ENCODE measurements at regions not wholly inside any gene's neighbourhood (a gene's known extent, or its start where the extent isn't known, plus 50 kb on each side); places are given as distances from the start of the nearest gene placed in this dataset.

- no peaks in the 10 kb centered on the region for H3K9me3 Mint-ChIP-seq
- peaks cover 11% of the 10 kb centered on the region for H3K27me3 Mint-ChIP-seq
- no peaks in the 10 kb centered on the region for H3K36me3 Mint-ChIP-seq
- CTCF ChIA-PET: no interaction called here
- DNase-seq: no peak
- H3K4me3 Mint-ChIP-seq: no peak overlapping the region
- no peaks in the 10 kb centered on the region for H3K4me1 Mint-ChIP-seq
- H3K27ac Mint-ChIP-seq: no peak overlapping the region
Measured at GRCh38 chr16:86783636-86784626, 205.6 kb downstream of the FOXL1 start.

GRCh38 chr16:86786338-86786737 is 208.0 kb downstream of the FOXL1 start:
- Mint-ChIP-seq H3K4me1 (no peaks in the 10 kb centered on the region), H3K27me3 (peaks cover 12% of the 10 kb centered on the region), H3K9me3 (no peaks in the 10 kb centered on the region), H3K27ac (no peak overlapping the region), H3K4me3 (no peak overlapping the region), H3K36me3 (no peaks in the 10 kb centered on the region)
- no peak for DNase-seq
- CTCF ChIA-PET: no interaction called here

- Mint-ChIP-seq H3K36me3 (no peaks in the 10 kb centered on the region), H3K4me3 (no peak overlapping the region), H3K27me3 (peaks cover 12% of the 10 kb centered on the region), H3K9me3 (no peaks in the 10 kb centered on the region), H3K27ac (no peak overlapping the region), H3K4me1 (no peaks in the 10 kb centered on the region)
- DNase-seq: no peak
- CTCF ChIA-PET: no interaction called here
Measured at GRCh38 chr16:86786994-86787393, 208.6 kb downstream of the FOXL1 start.

- H3K27me3 Mint-ChIP-seq: peaks cover 12% of the 10 kb centered on the region
- H3K9me3 Mint-ChIP-seq: no peaks in the 10 kb centered on the region
- no peak for DNase-seq
- H3K27ac Mint-ChIP-seq: no peak overlapping the region
- H3K4me1 Mint-ChIP-seq: no peaks in the 10 kb centered on the region
- CTCF ChIA-PET: no interaction called here
- H3K36me3 Mint-ChIP-seq: no peaks in the 10 kb centered on the region
- H3K4me3 Mint-ChIP-seq: no peak overlapping the region
Measured at GRCh38 chr16:86787538-86787937, 209.2 kb downstream of the FOXL1 start.

GRCh38 chr16:86789621-86790051 is 211.3 kb downstream of the FOXL1 start:
- Mint-ChIP-seq H3K27me3 (peaks cover 18% of the 10 kb centered on the region), H3K27ac (no peak overlapping the region), H3K4me1 (no peaks in the 10 kb centered on the region), H3K9me3 (no peaks in the 10 kb centered on the region), H3K36me3 (no peaks in the 10 kb centered on the region), H3K4me3 (no peak overlapping the region)
- CTCF ChIA-PET: no interaction called here
- DNase-seq: no peak

GRCh38 chr16:86791287-86792035 is 213.1 kb downstream of the FOXL1 start:
- Mint-ChIP-seq H3K4me3 (no peak overlapping the region), H3K27me3 (peaks cover 18% of the 10 kb centered on the region), H3K36me3 (no peaks in the 10 kb centered on the region), H3K9me3 (no peaks in the 10 kb centered on the region), H3K4me1 (no peaks in the 10 kb centered on the region), H3K27ac (no peak overlapping the region)
- CTCF ChIA-PET: no interaction called here
- DNase-seq: no peak

GRCh38 chr16:86794216-86794864 is 216.0 kb downstream of the FOXL1 start:
- peaks cover 11% of the 10 kb centered on the region for H3K27me3 Mint-ChIP-seq
- DNase-seq: no peak
- CTCF ChIA-PET: no interaction called here
- H3K4me1 Mint-ChIP-seq: no peaks in the 10 kb centered on the region
- no peaks in the 10 kb centered on the region for H3K9me3 Mint-ChIP-seq
- no peak overlapping the region for H3K27ac Mint-ChIP-seq
- H3K4me3 Mint-ChIP-seq: no peak overlapping the region
- H3K36me3 Mint-ChIP-seq: no peaks in the 10 kb centered on the region

GRCh38 chr16:86797700-86798099 is 219.4 kb downstream of the FOXL1 start:
- no peak for DNase-seq
- no peaks in the 10 kb centered on the region for H3K36me3 Mint-ChIP-seq
- H3K4me1 Mint-ChIP-seq: no peaks in the 10 kb centered on the region
- CTCF ChIA-PET: no interaction called here
- H3K4me3 Mint-ChIP-seq: no peak overlapping the region
- H3K9me3 Mint-ChIP-seq: no peaks in the 10 kb centered on the region
- H3K27me3 Mint-ChIP-seq: peaks cover 14% of the 10 kb centered on the region
- H3K27ac Mint-ChIP-seq: no peak overlapping the region

- Mint-ChIP-seq H3K27me3 (peaks cover 14% of the 10 kb centered on the region), H3K9me3 (no peaks in the 10 kb centered on the region), H3K4me3 (no peak overlapping the region), H3K27ac (no peak overlapping the region), H3K36me3 (no peaks in the 10 kb centered on the region), H3K4me1 (no peaks in the 10 kb centered on the region)
- DNase-seq: no peak
- CTCF ChIA-PET: no interaction called here
Measured at GRCh38 chr16:86798247-86799041, 220.1 kb downstream of the FOXL1 start.

DNA sequence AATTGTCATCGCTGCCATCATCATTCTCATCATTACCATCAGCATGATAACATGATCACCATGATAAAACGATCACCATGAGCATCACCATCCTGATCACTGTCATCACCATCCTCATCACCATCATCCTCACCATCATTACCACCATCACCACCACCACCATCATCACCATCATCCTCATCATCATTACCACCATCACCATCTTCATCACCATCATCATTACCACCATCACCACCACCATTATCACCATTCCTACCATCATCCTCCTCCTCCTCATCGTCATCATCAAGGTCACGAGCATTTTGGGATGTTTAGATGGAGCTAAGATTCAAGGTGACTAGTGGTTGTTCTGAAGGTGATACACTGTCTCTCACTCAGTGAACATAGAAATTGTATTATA is 221.0 kb downstream of the FOXL1 start:
- Mint-ChIP-seq H3K36me3 (no peaks in the 10 kb centered on the region), H3K27me3 (peaks cover 11% of the 10 kb centered on the region), H3K4me1 (no peaks in the 10 kb centered on the region), H3K9me3 (no peaks in the 10 kb centered on the region), H3K27ac (no peak overlapping the region), H3K4me3 (no peak overlapping the region)
- CTCF ChIA-PET: no interaction called here
- DNase-seq: no peak

- Mint-ChIP-seq H3K9me3 (no peaks in the 10 kb centered on the region), H3K27me3 (peaks cover 9% of the 10 kb centered on the region), H3K4me1 (no peaks in the 10 kb centered on the region), H3K4me3 (no peak overlapping the region), H3K36me3 (no peaks in the 10 kb centered on the region), H3K27ac (no peak overlapping the region)
- CTCF ChIA-PET: interaction anchor here (0.7 kb wide), 1 partner anchor 507 kb away, joined by 3 read pairs; no protein-coding TSS in a partner anchor
- DNase-seq: no peak
Measured at GRCh38 chr16:86800894-86801293, 222.5 kb downstream of the FOXL1 start.

DNA sequence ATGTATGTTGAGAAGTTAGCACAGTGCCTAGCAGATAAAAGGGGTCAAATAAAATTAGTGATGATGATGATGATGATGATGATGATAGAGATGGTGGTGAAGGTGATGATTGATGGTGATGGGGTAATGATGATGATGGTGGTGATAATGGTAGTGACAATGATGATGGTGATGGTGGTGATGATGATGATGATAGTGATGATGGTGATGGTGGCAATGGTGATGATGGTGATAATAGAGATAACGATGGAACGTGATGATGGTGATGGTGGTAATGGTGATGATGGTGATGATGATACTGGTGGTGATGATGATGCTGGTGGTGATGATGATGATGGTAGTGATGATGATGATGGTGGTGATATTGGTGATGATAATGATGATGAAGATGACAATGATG is 223.7 kb downstream of the FOXL1 start:
- H3K4me3 Mint-ChIP-seq: no peak overlapping the region
- H3K9me3 Mint-ChIP-seq: no peaks in the 10 kb centered on the region
- no peak for DNase-seq
- no peaks in the 10 kb centered on the region for H3K36me3 Mint-ChIP-seq
- H3K4me1 Mint-ChIP-seq: no peaks in the 10 kb centered on the region
- no peak overlapping the region for H3K27ac Mint-ChIP-seq
- CTCF ChIA-PET: no interaction called here
- peaks cover 19% of the 10 kb centered on the region for H3K27me3 Mint-ChIP-seq

DNA sequence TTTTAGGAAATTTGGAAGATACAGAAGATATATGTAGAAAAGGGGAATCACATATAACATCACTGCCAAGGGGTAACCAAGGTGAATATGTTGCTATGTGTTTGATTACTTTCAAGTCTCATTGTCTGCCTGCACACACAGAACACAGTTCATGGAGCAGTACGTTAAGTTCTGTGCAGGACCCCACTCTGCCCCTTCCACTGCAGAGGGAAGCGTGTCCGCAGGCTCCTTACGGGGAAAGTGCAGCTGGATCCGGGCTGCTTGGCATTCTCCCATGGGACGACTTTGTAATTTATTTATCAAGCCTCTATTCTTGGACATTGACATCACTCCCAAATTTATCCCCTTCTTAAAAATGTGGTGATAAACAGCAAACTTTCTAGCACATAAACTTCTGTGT is 226.8 kb downstream of the FOXL1 start:
- H3K4me3 Mint-ChIP-seq: no peak overlapping the region
- no peaks in the 10 kb centered on the region for H3K4me1 Mint-ChIP-seq
- CTCF ChIA-PET: no interaction called here
- DNase-seq: no peak
- H3K36me3 Mint-ChIP-seq: no peaks in the 10 kb centered on the region
- H3K9me3 Mint-ChIP-seq: no peaks in the 10 kb centered on the region
- no peak overlapping the region for H3K27ac Mint-ChIP-seq
- H3K27me3 Mint-ChIP-seq: peaks cover 19% of the 10 kb centered on the region
